Endodermal cell (in vitro differentiated cells): ENCODE measurements at regions not wholly inside any gene's neighbourhood (a gene's known extent, or its start where the extent isn't known, plus 50 kb on each side); places are given as distances from the start of the nearest gene placed in this dataset.

Experiments
- DNase-seq: peaks from one replicate; pipeline ENCODE4 v3.0.0-alpha.2; 2017
- H3K27ac ChIP-seq: 2 replicates; pipeline ENCODE4 v1.5.1; 2013; ENCODE audit warnings: mild to moderate bottlenecking, low read depth, low read length, moderate library complexity
- H3K27me3 ChIP-seq: 2 replicates; pipeline ENCODE4 v1.6.1; 2013; ENCODE audit warnings: mild to moderate bottlenecking, low read length, moderate library complexity; ENCODE audit not compliant: insufficient read depth, control insufficient read depth, poor library complexity, severe bottlenecking
- H3K36me3 ChIP-seq: 2 replicates; pipeline ENCODE4 v1.7.0; 2013; ENCODE audit warnings: mild to moderate bottlenecking, low read length, moderate library complexity; ENCODE audit not compliant: control insufficient read depth, insufficient read depth
- H3K4me1 ChIP-seq: one replicate; pipeline ENCODE4 v1.7.0; 2013; ENCODE audit warnings: low read length; ENCODE audit not compliant: control insufficient read depth, insufficient read depth
- H3K4me3 ChIP-seq: 2 replicates; pipeline ENCODE4 v1.5.1; 2013; ENCODE audit warnings: mild to moderate bottlenecking, low read length, moderate library complexity
- H3K9ac ChIP-seq: 2 replicates; pipeline ENCODE4 v1.6.1; 2013; ENCODE audit warnings: mild to moderate bottlenecking, low read length, moderate library complexity; ENCODE audit not compliant: poor library complexity, severe bottlenecking; ENCODE audit errors: extremely low read depth
- H3K9me3 ChIP-seq: 2 replicates; pipeline ENCODE4 v1.6.1; 2013; ENCODE audit warnings: mild to moderate bottlenecking, low read length, moderate library complexity; ENCODE audit not compliant: control insufficient read depth
- H3K27ac Mint-ChIP-seq: 2 replicates; pipeline ENCODE4 v1.8.0; 2020; ENCODE audit warnings: mixed read lengths
- H3K27me3 Mint-ChIP-seq: 2 replicates; pipeline ENCODE4 v1.8.0; 2021; ENCODE audit warnings: mild to moderate bottlenecking, mixed read lengths; ENCODE audit not compliant: insufficient read depth
- H3K36me3 Mint-ChIP-seq: 2 replicates; pipeline ENCODE4 v1.8.0; 2020; ENCODE audit warnings: low read depth, mixed read lengths
- H3K4me1 Mint-ChIP-seq: 2 replicates; pipeline ENCODE4 v1.8.0; 2020; ENCODE audit warnings: mixed read lengths
- H3K4me3 Mint-ChIP-seq: 2 replicates; pipeline ENCODE4 v1.8.0; 2020; ENCODE audit warnings: mild to moderate bottlenecking, moderate library complexity, mixed read lengths
- H3K9me3 Mint-ChIP-seq: 2 replicates; pipeline ENCODE4 v1.8.0; 2020; ENCODE audit warnings: mild to moderate bottlenecking, mixed read lengths
- WGBS, 2 experiments: methylation state at CpG; one replicate each; pipeline versions ENCODE4 v1.1.5 to v1.1.7; 2013; ENCODE audit warnings: missing lambda C conversion rate in 2 of 2, mixed read lengths in 1 of 2; ENCODE audit not compliant: insufficient coverage in 1 of 2, insufficient read length in 1 of 2; 5-methylcytosine and 5-hydroxymethylcytosine counted together
- TF ChIP-seq, protein P1 (sequence below): fragments of 200-600 bp; sonication (generic); conservative IDR thresholded peaks from 2 replicates; pipeline ENCODE4 v1.5.0; 2021; ENCODE audit warnings: antibody characterized with exemption, mild to moderate bottlenecking

- Histone ChIP-seq H3K9me3 (peaks cover 16% of the 10 kb centered on the region), H3K27me3 (no peaks in the 10 kb centered on the region), H3K9ac (no peak overlapping the region), H3K4me1 (no peaks in the 10 kb centered on the region), H3K27ac (no peak overlapping the region), H3K4me3 (no peak overlapping the region), H3K36me3 (no peaks in the 10 kb centered on the region)
- Mint-ChIP-seq H3K4me1 (no peaks in the 10 kb centered on the region), H3K4me3 (no peak overlapping the region), H3K9me3 (peaks cover 13% of the 10 kb centered on the region), H3K27ac (no peak overlapping the region), H3K36me3 (no peaks in the 10 kb centered on the region), H3K27me3 (no peaks in the 10 kb centered on the region)
- TF ChIP-seq, protein P1, sequence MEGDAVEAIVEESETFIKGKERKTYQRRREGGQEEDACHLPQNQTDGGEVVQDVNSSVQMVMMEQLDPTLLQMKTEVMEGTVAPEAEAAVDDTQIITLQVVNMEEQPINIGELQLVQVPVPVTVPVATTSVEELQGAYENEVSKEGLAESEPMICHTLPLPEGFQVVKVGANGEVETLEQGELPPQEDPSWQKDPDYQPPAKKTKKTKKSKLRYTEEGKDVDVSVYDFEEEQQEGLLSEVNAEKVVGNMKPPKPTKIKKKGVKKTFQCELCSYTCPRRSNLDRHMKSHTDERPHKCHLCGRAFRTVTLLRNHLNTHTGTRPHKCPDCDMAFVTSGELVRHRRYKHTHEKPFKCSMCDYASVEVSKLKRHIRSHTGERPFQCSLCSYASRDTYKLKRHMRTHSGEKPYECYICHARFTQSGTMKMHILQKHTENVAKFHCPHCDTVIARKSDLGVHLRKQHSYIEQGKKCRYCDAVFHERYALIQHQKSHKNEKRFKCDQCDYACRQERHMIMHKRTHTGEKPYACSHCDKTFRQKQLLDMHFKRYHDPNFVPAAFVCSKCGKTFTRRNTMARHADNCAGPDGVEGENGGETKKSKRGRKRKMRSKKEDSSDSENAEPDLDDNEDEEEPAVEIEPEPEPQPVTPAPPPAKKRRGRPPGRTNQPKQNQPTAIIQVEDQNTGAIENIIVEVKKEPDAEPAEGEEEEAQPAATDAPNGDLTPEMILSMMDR = no peak
- DNase-seq = no peak
These were observed 510.0 kb downstream of the CETN3 start for GRCh38 chr5:89899559-89899958.

- H3K9ac ChIP-seq = no peak overlapping the region
- no peaks in the 10 kb centered on the region for H3K4me1 ChIP-seq
- peaks cover 39% of the 10 kb centered on the region for H3K9me3 ChIP-seq
- Mint-ChIP-seq H3K27ac (no peak overlapping the region), H3K4me3 (no peak overlapping the region), H3K27me3 (no peaks in the 10 kb centered on the region), H3K36me3 (no peaks in the 10 kb centered on the region), H3K9me3 (peaks cover 29% of the 10 kb centered on the region), H3K4me1 (no peaks in the 10 kb centered on the region)
- 100% methylated on average over 1 of the region's 2 CpGs; no CpG with 5 or more reads in 1 of the 2 experiments for WGBS, 2 experiments
- H3K36me3 ChIP-seq = no peaks in the 10 kb centered on the region
- H3K4me3 ChIP-seq = no peak overlapping the region
- no peak overlapping the region for H3K27ac ChIP-seq
- DNase-seq = no peak
- H3K27me3 ChIP-seq = no peaks in the 10 kb centered on the region
- TF ChIP-seq, protein P1 = no peak
These were observed 516.0 kb downstream of the CETN3 start for GRCh38 chr5:89893546-89893945.

DNA sequence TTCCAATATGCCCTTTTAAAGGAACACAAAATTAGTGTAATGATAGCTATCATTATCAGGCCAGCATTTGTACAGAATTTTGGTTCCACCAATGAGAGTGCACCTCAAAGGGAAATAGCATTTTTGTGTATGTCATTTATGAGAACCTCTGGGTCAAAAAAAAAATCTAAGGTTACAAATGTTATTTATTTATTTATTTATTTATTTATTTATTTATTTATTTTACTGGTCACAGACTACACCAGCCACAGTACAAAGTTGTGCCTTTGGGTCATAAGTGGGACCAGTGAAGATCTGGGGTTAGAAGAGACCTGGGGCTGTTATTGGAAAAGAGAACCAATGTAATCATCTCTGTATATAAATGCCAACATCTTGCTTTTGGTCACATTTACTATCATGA lies 523.9 kb downstream of the CETN3 start:
- no peak overlapping the region for H3K9ac ChIP-seq
- H3K36me3 Mint-ChIP-seq = no peaks in the 10 kb centered on the region
- TF ChIP-seq, protein P1 = no peak
- H3K27me3 ChIP-seq = no peaks in the 10 kb centered on the region
- H3K9me3 Mint-ChIP-seq = no peaks in the 10 kb centered on the region
- no peak overlapping the region for H3K27ac ChIP-seq
- DNase-seq = no peak
- H3K4me1 Mint-ChIP-seq = no peaks in the 10 kb centered on the region
- H3K4me1 ChIP-seq = no peaks in the 10 kb centered on the region
- H3K27me3 Mint-ChIP-seq = no peaks in the 10 kb centered on the region
- H3K9me3 ChIP-seq = no peaks in the 10 kb centered on the region
- H3K4me3 ChIP-seq = no peak overlapping the region
- H3K36me3 ChIP-seq = no peaks in the 10 kb centered on the region
- no peak overlapping the region for H3K27ac Mint-ChIP-seq
- no peak overlapping the region for H3K4me3 Mint-ChIP-seq
